ENCODE measurements at regions not wholly inside any gene's neighbourhood (a gene's known extent, or its start where the extent isn't known, plus 50 kb on each side); places are given as distances from the start of the nearest gene placed in this dataset.
A peak's percentile ranks its signal among the peaks of the same experiment; 100 is the strongest.

GRCh38 chr11:45544826-45545225 is 120.6 kb downstream of the CHST1 start:
- ATAC-seq (ENCODE audit: low FRiP score) (no peak), DNase-seq (ENCODE audit: low spot score) (no peak)
- no peak for TF ChIP-seq CTCF (IDR thresholded peaks at IDR 0.05)

GRCh38 chr11:45543808-45544422 is 121.5 kb downstream of the CHST1 start:
- no peak for ATAC-seq (ENCODE audit: low FRiP score)
- no peak for DNase-seq (ENCODE audit: low spot score)
- no peak for TF ChIP-seq CTCF (IDR thresholded peaks at IDR 0.05)

- DNase-seq (ENCODE audit: low spot score) (no peak), ATAC-seq (ENCODE audit: low FRiP score) (no peak)
- TF ChIP-seq CTCF (IDR thresholded peaks at IDR 0.05): no peak
These were observed 122.3 kb downstream of the CHST1 start for GRCh38 chr11:45543081-45543480.

- TF ChIP-seq CTCF (IDR thresholded peaks at IDR 0.05): no peak
- no peak for DNase-seq (ENCODE audit: low spot score)
- no peak for ATAC-seq (ENCODE audit: low FRiP score)
These were observed 123.6 kb downstream of the CHST1 start for GRCh38 chr11:45541693-45542434.

- DNase-seq (ENCODE audit: low spot score) (no peak), ATAC-seq (ENCODE audit: low FRiP score) (peak; percentile 26)
- no peak for TF ChIP-seq CTCF (IDR thresholded peaks at IDR 0.05)
These were observed 126.5 kb downstream of the CHST1 start for GRCh38 chr11:45538939-45539338.

GRCh38 chr11:45538363-45538762 is 127.1 kb downstream of the CHST1 start:
- ATAC-seq (ENCODE audit: low FRiP score): no peak
- DNase-seq (ENCODE audit: low spot score): no peak
- no peak for TF ChIP-seq CTCF (IDR thresholded peaks at IDR 0.05)

GRCh38 chr11:45537614-45538013 is 127.8 kb downstream of the CHST1 start:
- ATAC-seq (ENCODE audit: low FRiP score): peak; percentile 59
- no peak for DNase-seq (ENCODE audit: low spot score)
- TF ChIP-seq CTCF (IDR thresholded peaks at IDR 0.05): no peak

Measured in omental fat pad (tissue), 3 donors.